Retinal pigment epithelial cell (primary cell): ENCODE measurements at regions not wholly inside any gene's neighbourhood (a gene's known extent, or its start where the extent isn't known, plus 50 kb on each side); places are given as distances from the start of the nearest gene placed in this dataset.

Source experiments
- DNase-seq: peaks from one replicate; pipeline ENCODE4 v3.0.0-alpha.2; 2010; ENCODE audit warnings: low read depth
- H3K4me3 ChIP-seq: 2 replicates; pipeline ENCODE4 v1.5.1; 2011; ENCODE audit warnings: mild to moderate bottlenecking, low read length, control low read depth, moderate library complexity
- TF ChIP-seq, protein P1 (sequence below): conservative IDR thresholded peaks from 2 replicates; pipeline ENCODE4 v1.5.1; 2011; ENCODE audit warnings: low read depth, low read length, control low read depth, inconsistent platforms

- TF ChIP-seq, protein P1, sequence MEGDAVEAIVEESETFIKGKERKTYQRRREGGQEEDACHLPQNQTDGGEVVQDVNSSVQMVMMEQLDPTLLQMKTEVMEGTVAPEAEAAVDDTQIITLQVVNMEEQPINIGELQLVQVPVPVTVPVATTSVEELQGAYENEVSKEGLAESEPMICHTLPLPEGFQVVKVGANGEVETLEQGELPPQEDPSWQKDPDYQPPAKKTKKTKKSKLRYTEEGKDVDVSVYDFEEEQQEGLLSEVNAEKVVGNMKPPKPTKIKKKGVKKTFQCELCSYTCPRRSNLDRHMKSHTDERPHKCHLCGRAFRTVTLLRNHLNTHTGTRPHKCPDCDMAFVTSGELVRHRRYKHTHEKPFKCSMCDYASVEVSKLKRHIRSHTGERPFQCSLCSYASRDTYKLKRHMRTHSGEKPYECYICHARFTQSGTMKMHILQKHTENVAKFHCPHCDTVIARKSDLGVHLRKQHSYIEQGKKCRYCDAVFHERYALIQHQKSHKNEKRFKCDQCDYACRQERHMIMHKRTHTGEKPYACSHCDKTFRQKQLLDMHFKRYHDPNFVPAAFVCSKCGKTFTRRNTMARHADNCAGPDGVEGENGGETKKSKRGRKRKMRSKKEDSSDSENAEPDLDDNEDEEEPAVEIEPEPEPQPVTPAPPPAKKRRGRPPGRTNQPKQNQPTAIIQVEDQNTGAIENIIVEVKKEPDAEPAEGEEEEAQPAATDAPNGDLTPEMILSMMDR = no peak
- H3K4me3 ChIP-seq = no peak overlapping the region
- DNase-seq = no peak
These were observed 389.1 kb downstream of the AACS start for GRCh38 chr12:125454291-125454690.

- DNase-seq = no peak
- TF ChIP-seq, protein P1 = no peak
- H3K4me3 ChIP-seq = no peak overlapping the region
These were observed 389.7 kb downstream of the AACS start for GRCh38 chr12:125454786-125455480.

- TF ChIP-seq, protein P1 = peak; percentile 26
- no peak for DNase-seq
- H3K4me3 ChIP-seq = no peak overlapping the region
These were observed 390.3 kb downstream of the AACS start for GRCh38 chr12:125455556-125455955.

DNA sequence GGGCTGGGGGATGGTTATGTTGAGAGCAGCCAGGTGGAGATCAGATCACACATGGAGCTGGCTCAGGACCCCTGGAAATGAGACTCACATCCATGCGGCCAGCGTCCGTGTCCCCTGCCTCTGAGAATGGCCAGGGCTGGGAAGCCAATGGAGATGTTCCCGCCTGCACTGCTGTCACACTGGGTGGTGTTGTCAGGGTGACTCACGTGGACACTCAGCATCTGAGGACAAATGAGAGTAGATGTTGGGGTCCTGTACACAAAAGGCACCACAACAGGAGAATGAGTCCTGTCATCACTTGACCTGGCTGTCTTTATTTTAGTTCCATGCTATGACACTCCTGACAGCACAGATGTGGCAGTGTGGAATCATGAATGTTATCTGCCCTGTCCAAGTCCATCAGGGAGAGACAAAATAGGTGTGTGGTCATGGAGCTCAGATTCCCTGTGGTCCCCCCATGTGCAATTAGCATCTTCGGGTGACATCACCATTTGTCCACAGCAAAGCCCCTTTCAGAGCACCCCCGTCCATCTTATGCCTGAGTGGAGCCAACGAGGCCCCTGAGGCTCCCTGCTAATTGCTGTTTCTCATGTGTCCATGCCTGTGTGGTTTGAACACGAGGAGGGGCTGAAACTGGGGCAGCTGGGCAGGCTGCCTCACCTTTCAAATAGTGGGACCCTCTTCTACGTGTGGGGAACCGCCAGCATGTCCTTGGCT is 393.5 kb downstream of the AACS start:
- H3K4me3 ChIP-seq = no peak overlapping the region
- TF ChIP-seq, protein P1 = no peak
- no peak for DNase-seq

DNA sequence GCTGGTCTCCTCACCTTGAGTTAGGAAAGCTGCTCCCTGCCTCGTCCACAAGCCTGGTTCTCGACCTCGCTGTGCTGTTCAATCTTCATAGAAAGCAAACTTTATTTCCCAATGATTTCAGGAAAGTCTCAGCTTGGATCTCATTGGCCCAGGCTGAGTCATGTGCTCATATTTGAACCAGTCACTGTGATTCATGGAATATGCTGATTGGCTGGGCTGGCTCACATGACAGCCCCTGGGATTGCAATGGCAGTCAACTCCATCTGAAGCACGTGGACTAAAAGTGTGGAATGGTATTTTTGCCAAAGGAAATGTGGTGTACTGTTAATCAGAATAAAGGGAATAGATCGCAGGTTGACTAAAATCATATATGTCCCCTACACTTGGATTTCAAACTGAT is 396.6 kb downstream of the AACS start:
- TF ChIP-seq, protein P1 = no peak
- H3K4me3 ChIP-seq = no peak overlapping the region
- DNase-seq = no peak

GRCh38 chr12:125463386-125463785 is 398.2 kb downstream of the AACS start:
- H3K4me3 ChIP-seq = no peak overlapping the region
- TF ChIP-seq, protein P1 = no peak
- DNase-seq = no peak

DNA sequence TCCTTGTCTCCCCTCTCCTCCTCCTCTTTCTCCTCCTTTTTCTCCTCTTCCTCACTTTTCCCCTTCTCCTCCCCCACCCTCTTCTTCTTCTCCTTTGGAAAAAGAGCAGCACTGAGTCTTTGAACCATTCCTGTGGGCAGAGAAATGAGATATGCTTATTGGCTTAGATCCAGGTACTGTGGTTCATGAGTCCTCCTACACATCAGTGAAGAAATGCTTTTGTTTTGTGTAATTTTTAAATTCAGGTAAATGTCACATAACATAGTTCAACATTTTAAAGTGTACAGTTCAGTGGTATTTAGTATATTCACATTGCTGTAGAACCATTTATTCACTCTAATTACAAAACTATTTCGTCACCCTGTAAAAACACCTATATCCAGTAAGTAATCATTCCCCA is 402.1 kb downstream of the AACS start:
- DNase-seq = no peak

More for the DNA sequence above, 402.1 kb downstream of the AACS start:
- no peak overlapping the region for H3K4me3 ChIP-seq
- TF ChIP-seq, protein P1 = no peak
